ENCODE measurements at regions not wholly inside any gene's neighbourhood (a gene's known extent, or its start where the extent isn't known, plus 50 kb on each side); places are given as distances from the start of the nearest gene placed in this dataset.

GRCh38 chr5:30802961-30803705, 390.4 kb upstream of the CDH6 start:
- Histone ChIP-seq H2BK120ac (ENCODE audit: low read depth, low read length, poor library complexity, severe bottlenecking) (no peak overlapping the region), H3K27ac (ENCODE audit: insufficient read length, low read depth, low read length) (no peak overlapping the region), H4K8ac (replicated peaks; ENCODE audit: insufficient read length, low read depth, low read length) (no peak overlapping the region), H2AFZ (ENCODE audit: low read length) (no peak overlapping the region), H3K4me1 (ENCODE audit: insufficient read depth, low read length) (peaks cover 3% of the 10 kb centered on the region; the same call in 1 of the 2 replicates), H3K9ac (ENCODE audit: extremely low read depth, insufficient read length, low read length) (no peak overlapping the region), H3K56ac (ENCODE audit: insufficient read length, low read depth, low read length) (no peak overlapping the region), H3K79me1 (ENCODE audit: insufficient read depth, low read depth, low read length, poor library complexity, severe bottlenecking) (no peaks in the 10 kb centered on the region), H4K91ac (ENCODE audit: insufficient read length, low read depth, low read length) (no peak overlapping the region), H3K18ac (ENCODE audit: insufficient read length, low read depth, low read length) (no peak overlapping the region), H3K4ac (ENCODE audit: low read depth, low read length) (no peak overlapping the region), H4K20me1 (ENCODE audit: control insufficient read depth, insufficient read depth, insufficient read length) (no peaks in the 10 kb centered on the region), H3K23ac (ENCODE audit: insufficient read length, low read depth, low read length) (no peak overlapping the region), H2BK20ac (ENCODE audit: low read depth, low read length, poor library complexity, severe bottlenecking) (no peak overlapping the region), H3T11ph (ENCODE audit: low read length) (no peak overlapping the region), H2AK5ac (ENCODE audit: insufficient read length, low read length) (no peak overlapping the region), H3K23me2 (ENCODE audit: insufficient read length, low read depth, low read length, poor library complexity, severe bottlenecking) (no peaks in the 10 kb centered on the region), H3K4me2 (ENCODE audit: insufficient read depth, insufficient read length, low read length) (no peak overlapping the region), H2BK5ac (ENCODE audit: insufficient read length, low read length) (no peak overlapping the region), H2BK15ac (ENCODE audit: low read depth, low read length) (no peak overlapping the region), H2BK12ac (ENCODE audit: insufficient read length, low read depth, low read length) (no peak overlapping the region), H3K14ac (ENCODE audit: insufficient read depth, low read length) (no peak overlapping the region), H4K5ac (ENCODE audit: insufficient read length, low read depth, low read length) (no peak overlapping the region), H3K27me3 (ENCODE audit: insufficient read depth, low read length) (no peaks in the 10 kb centered on the region), H3K79me2 (ENCODE audit: insufficient read depth, low read length) (no peaks in the 10 kb centered on the region), H3K9me3 (ENCODE audit: control insufficient read depth, low read depth, low read length) (no peaks in the 10 kb centered on the region)
- Mint-ChIP-seq H3K27me3 (ENCODE audit: low read depth) (no peaks in the 10 kb centered on the region), H3K27ac (no peak overlapping the region; a peak in 2 of 7 replicates), H3K4me3 (no peak overlapping the region), H3K36me3 (ENCODE audit: insufficient read depth in 1 of 3, low read depth in 3 of 3) (peaks cover 0 to 4% (median 0%) of the 10 kb centered on the region in 3 experiments; a peak in 2 of 7 replicates), H3K4me1 (peaks cover 9 to 14% of the 10 kb centered on the region in 2 experiments), H3K9me3 (no peaks in the 10 kb centered on the region)
- DNase-seq = no peak
- no peak for TF ChIP-seq CTCF (conservative IDR thresholded peaks at IDR 0.05)
- WGBS (ENCODE audit: extremely low coverage, insufficient read length, low lambda C conversion rate) = no CpG with 5 or more reads among the region's 5 CpGs

Measured in H9 (cell line).